Heart right ventricle (tissue), 16 donors: ENCODE measurements at regions not wholly inside any gene's neighbourhood (a gene's known extent, or its start where the extent isn't known, plus 50 kb on each side); places are given as distances from the start of the nearest gene placed in this dataset.

Experiments used
- ATAC-seq, 8 donors: fragments of 200-7000 bp; cut with Tn5 transposase; one replicate each; pipeline ENCODE4 v1.9.1; 2020; ENCODE audit warnings: mild to moderate bottlenecking in 8 of 8, moderate library complexity in 8 of 8, moderate number of reproducible peaks in 1 of 8
- DNase-seq, 2 donors: peaks; one replicate each; pipeline ENCODE4 v3.0.0-alpha.2; 2020
- H3K27ac ChIP-seq, 10 donors: fragments of 200-600 bp; sonication (generic) in 2 of 10; one replicate each; pipeline versions ENCODE4 v1.5.0 to v1.8.0; 2020 to 2022; ENCODE audit warnings: mild to moderate bottlenecking in 3 of 10
- H3K27me3 ChIP-seq, 7 donors: fragments of 200-600 bp; one replicate each; pipeline ENCODE4 v1.8.0; 2021 to 2022; ENCODE audit warnings: mild to moderate bottlenecking in 2 of 7
- H3K36me3 ChIP-seq, 9 donors: fragments of 200-600 bp; sonication (generic) in 1 of 9; one replicate each; pipeline versions ENCODE4 v1.5.0 to v1.8.0; 2020 to 2022; ENCODE audit warnings: mild to moderate bottlenecking in 2 of 9
- H3K4me1 ChIP-seq, 9 donors: fragments of 200-600 bp; sonication (generic) in 1 of 9; one replicate each; pipeline versions ENCODE4 v1.5.0 to v1.8.0; 2020 to 2022; ENCODE audit warnings: mild to moderate bottlenecking in 4 of 9
- H3K4me3 ChIP-seq, 10 donors: fragments of 200-600 bp; sonication (generic) in 2 of 10; one replicate each; pipeline versions ENCODE4 v1.5.0 to v1.8.0; 2020 to 2022; ENCODE audit warnings: mild to moderate bottlenecking in 7 of 10, moderate library complexity in 2 of 10
- H3K9me3 ChIP-seq, 11 donors: fragments of 200-600 bp in 10 of 11; sonication (generic) in 2 of 11; one replicate each; pipeline versions ENCODE4 v1.5.0 to v1.8.0; 2013 to 2022; ENCODE audit warnings: mild to moderate bottlenecking in 2 of 11, control low read depth in 1 of 11, moderate library complexity in 1 of 11
- WGBS, 2 donors: extraction: QIAGEN DNeasy Blood & Tissue Kit; methylation state at CpG; one replicate each; pipeline ENCODE4 v1.1.7; 2013; ENCODE audit warnings: inconsistent platforms in 1 of 2; 5-methylcytosine and 5-hydroxymethylcytosine counted together
- intact Hi-C, 10 donors: fragments of 100-400 bp; cut with DNase I; formaldehyde crosslinking; loops; one replicate each; pipeline versions ENCODE4 v1.11.1 to v1.14.2; 2022
- TF ChIP-seq, protein P1 (sequence below), 9 donors: fragments of 200-600 bp; sonication (generic) in 2 of 9; IDR thresholded peaks; one replicate each; pipeline versions ENCODE4 v1.5.0 to v1.8.0; 2021 to 2022; ENCODE audit warnings: antibody characterized with exemption in 9 of 9, mild to moderate bottlenecking in 5 of 9, moderate library complexity in 1 of 9
- donor health status: Arrhythmogenic right ventricular cardiomyopathy.
- donor health status: ischemic (EF 13 %, LVEDD 7.1; RV severe dilation, severe dysfunction).
- donor health status: healthy with polysubstance abuse.
- donor health status: DM: no; HTN: yes; CAD: no.
- donor health status: DM: no; HTN: no; CAD: no.
- donor health status: ischemic (EF 25% LVEDD 6.9; RV normal size, moderate dysfunction).
- donor health status: ischemic (EF 25% LVEDD 5.7; RV mildly dilated, moderate dysfunction).
- donor health status: healthy.
- donor health status: DM: yes; HTN: yes; CAD: no.
- donor health status: Ischemic cardiomyopathy.
- donor health status: ischemic (EF 35%, LVEDD 5.7; RV mildly dilated, moderate dysfunction).
- donor health status: nonischemic (EF 11% LVEDD 7.7; RV severe dilation, severe dysfunction).
- donor health status: DM: yes; HTN: yes; CAD: no.
- donor health status: PGD.
- donor health status: ischemic (EF 29% LVEDD 5.4; RV normal size, mild dysfunction).
- donor health status: nonischemic (EF 23%, LVEDD 6.1; RV moderate dilation, normal function).

GRCh38 chr9:126232461-126232860 lies 94.2 kb upstream of the MVB12B start:
- WGBS, 2 donors: 76 to 80% methylated on average over 6 of the region's 6 CpGs

DNA sequence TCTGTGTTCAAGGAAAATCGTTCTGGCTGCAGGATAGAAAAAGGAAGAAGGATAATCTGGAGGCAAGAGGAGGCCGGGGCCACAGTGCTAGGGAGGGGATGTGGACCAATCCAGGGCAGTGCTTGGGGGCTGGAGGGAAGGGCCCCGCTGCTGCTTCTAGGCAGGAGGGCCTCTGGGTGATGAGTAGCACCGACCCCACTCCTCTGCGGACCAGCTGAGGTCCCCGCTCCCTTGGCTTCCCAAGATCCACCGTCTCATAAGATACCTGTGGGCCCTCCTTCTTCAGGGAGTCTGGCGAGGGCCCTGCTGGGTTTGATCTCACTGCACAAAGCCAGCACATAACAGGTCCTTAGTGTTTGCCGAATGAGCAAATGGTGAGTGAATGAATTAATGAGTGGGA lies 93.5 kb upstream of the MVB12B start:
- Histone ChIP-seq H3K9me3 (no peaks in the 10 kb centered on the region), H3K27ac (no peak overlapping the region), H3K36me3 (no peaks in the 10 kb centered on the region), H3K27me3 (peaks cover 0 to 12% (median 0%) of the 10 kb centered on the region in 7 donors), H3K4me3 (no peak overlapping the region), H3K4me1 (peaks cover 0 to 3% (median 0%) of the 10 kb centered on the region in 9 donors)
- ATAC-seq (no peak), DNase-seq (no peak)
- TF ChIP-seq, protein P1, sequence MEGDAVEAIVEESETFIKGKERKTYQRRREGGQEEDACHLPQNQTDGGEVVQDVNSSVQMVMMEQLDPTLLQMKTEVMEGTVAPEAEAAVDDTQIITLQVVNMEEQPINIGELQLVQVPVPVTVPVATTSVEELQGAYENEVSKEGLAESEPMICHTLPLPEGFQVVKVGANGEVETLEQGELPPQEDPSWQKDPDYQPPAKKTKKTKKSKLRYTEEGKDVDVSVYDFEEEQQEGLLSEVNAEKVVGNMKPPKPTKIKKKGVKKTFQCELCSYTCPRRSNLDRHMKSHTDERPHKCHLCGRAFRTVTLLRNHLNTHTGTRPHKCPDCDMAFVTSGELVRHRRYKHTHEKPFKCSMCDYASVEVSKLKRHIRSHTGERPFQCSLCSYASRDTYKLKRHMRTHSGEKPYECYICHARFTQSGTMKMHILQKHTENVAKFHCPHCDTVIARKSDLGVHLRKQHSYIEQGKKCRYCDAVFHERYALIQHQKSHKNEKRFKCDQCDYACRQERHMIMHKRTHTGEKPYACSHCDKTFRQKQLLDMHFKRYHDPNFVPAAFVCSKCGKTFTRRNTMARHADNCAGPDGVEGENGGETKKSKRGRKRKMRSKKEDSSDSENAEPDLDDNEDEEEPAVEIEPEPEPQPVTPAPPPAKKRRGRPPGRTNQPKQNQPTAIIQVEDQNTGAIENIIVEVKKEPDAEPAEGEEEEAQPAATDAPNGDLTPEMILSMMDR (IDR thresholded peaks at IDR 0.05): no peak
- 85 to 91% methylated on average over 9 of the region's 9 CpGs for WGBS, 2 donors
- intact Hi-C loops: loop anchor here in 2 of 10 donors (5.0 kb wide), 1 partner anchor 826 kb away; no protein-coding TSS in a partner anchor

More at GRCh38 chr9:126232461-126232860, 94.2 kb upstream of the MVB12B start:
- TF ChIP-seq, protein P1 (IDR thresholded peaks at IDR 0.05): no peak
- Histone ChIP-seq H3K36me3 (no peaks in the 10 kb centered on the region), H3K4me1 (peaks cover 0 to 3% (median 0%) of the 10 kb centered on the region in 9 donors), H3K27me3 (peaks cover 0 to 14% (median 0%) of the 10 kb centered on the region in 7 donors), H3K4me3 (no peak overlapping the region), H3K9me3 (no peaks in the 10 kb centered on the region), H3K27ac (no peak overlapping the region)
- ATAC-seq (no peak), DNase-seq (no peak)
- intact Hi-C loops: loop anchor here in 2 of 10 donors (5.0 kb wide), 1 partner anchor 825 kb away; no protein-coding TSS in a partner anchor

DNA sequence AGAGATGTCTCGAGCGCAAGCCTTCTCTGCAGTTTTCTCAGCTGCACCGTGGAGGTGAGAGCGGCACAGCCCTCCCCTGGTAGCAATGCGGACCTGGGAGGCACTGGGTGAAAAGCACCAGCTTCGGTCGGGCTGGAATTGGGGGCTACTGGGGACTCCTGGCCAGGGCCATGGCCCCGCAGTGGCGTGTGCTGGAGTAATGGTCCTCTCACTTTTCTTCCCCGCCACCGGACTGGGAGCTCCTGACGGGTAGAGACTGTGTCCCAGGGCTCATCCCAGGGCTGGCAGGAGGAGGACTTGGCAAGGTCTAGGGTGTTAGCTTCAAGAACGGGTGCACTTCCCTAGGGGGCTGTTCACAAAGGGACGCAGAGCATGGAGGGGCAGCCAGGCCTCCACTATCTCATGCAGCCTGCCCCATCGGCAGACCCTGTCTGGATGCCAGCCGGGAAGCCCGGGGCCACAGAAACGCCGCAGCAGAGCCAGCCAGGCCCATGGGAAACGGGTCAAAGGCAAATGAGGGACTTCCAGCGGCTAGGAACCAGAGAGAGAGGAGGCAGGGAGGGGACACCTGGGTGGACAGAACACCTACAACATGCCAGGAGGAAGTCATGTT lies 92.6 kb upstream of the MVB12B start:
- Histone ChIP-seq H3K4me3 (no peak overlapping the region), H3K27me3 (peaks cover 0 to 12% (median 0%) of the 10 kb centered on the region in 7 donors), H3K9me3 (no peaks in the 10 kb centered on the region), H3K4me1 (no peaks in the 10 kb centered on the region), H3K36me3 (no peaks in the 10 kb centered on the region), H3K27ac (no peak overlapping the region)
- WGBS, 2 donors: 89% methylated on average over 21 of the region's 21 CpGs
- TF ChIP-seq, protein P1 (IDR thresholded peaks at IDR 0.05): no peak
- intact Hi-C loops: loop anchor here in 2 of 10 donors (5.0 kb wide), 1 partner anchor 827 kb away; no protein-coding TSS in a partner anchor
- DNase-seq (no peak), ATAC-seq (peak in 1 of 8 donors; percentile 7)

DNA sequence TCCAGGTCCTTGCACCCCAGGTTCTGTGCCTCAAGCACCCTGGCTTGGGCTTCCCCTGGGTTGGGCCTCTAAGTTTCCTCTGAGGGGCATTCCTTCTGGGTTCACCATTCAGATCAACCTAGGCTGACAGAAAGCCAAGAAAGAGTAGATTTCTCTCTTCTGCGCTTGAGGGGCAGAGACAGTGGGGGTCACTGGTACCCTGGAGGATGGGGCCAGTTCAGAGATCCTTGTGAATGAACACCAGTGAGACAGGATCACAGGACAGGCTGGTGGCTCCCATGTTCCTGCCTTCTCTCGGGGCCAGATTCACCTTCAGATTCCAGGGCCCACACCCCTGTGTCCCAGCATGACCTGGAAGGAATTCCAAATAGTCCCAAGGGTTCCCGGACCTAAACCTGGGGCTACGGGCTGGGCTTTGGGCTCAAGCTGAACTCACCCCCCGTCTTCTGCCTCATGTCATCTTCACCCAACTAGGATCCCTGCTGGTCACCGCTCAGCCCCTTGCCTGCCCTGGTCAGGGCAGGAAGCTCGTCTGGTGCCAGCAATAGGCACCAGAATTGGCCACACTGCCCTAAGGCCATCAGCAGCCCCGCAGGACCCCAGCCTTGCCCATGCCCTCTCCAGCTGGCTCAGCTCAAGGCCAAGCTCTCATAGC lies 91.8 kb upstream of the MVB12B start:
- Histone ChIP-seq H3K36me3 (no peaks in the 10 kb centered on the region), H3K4me3 (no peak overlapping the region), H3K27ac (no peak overlapping the region), H3K9me3 (no peaks in the 10 kb centered on the region), H3K27me3 (peaks cover 0 to 11% (median 0%) of the 10 kb centered on the region in 7 donors), H3K4me1 (no peaks in the 10 kb centered on the region)
- DNase-seq (no peak), ATAC-seq (no peak)
- intact Hi-C loops: loop anchor here in 2 of 10 donors (5.0 kb wide), 1 partner anchor 828 kb away; no protein-coding TSS in a partner anchor
- TF ChIP-seq, protein P1 (IDR thresholded peaks at IDR 0.05): no peak
- WGBS, 2 donors: 82 to 86% methylated on average over 8 of the region's 8 CpGs
